ENCODE measurements at regions not wholly inside any gene's neighbourhood (a gene's known extent, or its start where the extent isn't known, plus 50 kb on each side); places are given as distances from the start of the nearest gene placed in this dataset.

DNA sequence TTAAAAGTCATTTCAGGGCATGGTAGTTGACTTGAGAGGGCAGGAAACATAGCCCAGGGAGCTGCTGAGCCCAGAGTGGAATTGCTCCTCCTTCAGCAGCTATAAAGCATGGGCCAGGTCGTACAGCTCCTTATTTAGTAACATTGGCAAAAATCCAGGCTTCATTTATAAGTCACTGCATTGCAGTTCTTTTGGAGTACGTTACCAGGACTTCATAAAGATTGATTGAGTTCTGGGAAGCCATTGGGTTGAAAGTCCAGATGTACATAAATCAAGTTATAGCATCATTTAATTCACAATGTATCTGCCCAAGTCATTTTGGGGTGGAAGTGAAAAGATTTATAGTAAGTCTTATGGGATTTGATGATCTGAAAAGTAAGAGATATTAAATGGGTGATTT, 53.0 kb upstream of the ANKEF1 start:
- Mint-ChIP-seq H3K27ac (no peak overlapping the region), H3K27me3 (no peaks in the 10 kb centered on the region), H3K4me3 (no peak overlapping the region), H3K36me3 (ENCODE audit: low read depth) (no peaks in the 10 kb centered on the region), H3K4me1 (no peaks in the 10 kb centered on the region), H3K9me3 (no peaks in the 10 kb centered on the region)
- no peak for ATAC-seq
- no peak for DNase-seq

DNA sequence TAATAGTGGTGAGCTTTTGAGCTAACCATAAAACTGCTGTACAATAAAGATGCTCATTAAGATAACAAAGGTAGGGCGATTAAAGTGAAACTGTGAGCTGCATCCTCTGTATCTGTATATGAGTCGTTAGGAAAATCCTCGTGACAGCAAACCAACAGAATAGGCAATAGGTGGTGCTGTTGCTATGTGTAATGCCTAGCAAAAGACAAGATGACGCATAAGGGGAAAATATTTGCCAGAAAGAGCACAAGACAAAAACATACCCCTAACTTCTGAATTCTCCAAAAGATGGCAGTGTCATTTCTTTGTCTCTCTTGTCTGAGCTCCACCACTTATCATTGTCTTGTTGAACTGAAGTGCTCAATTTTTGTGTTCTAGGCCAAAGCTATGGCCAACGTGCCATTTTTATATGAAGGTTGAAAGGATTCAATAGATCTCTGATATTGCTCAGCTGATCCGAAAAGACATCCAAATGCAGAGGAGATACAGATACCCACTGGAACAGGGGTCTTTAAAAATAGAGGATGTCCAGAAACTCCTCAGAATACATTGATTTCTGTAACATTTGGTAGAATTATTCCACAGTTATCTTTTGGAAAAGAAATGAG, 56.3 kb upstream of the ANKEF1 start:
- H3K27me3 Mint-ChIP-seq = peaks cover 6% of the 10 kb centered on the region

DNA sequence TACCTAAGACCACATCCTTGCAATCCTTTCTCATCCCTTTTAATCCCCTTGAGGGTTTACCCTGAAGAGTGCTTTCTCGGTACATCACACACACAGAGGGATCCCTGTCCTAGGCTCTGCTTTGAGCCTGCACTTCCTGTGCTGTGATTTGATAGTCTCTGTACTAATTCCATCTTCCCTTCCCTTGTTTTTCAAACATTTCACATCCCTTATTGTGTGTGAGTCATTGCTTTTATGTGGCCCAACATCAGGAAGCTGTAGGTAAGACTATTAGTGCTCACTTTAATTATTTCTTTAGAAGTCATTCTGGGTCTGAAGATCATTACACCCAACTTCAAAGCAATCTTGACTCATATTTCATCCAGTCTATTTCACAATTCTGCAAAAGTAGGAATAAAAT, 57.2 kb upstream of the ANKEF1 start:
- Mint-ChIP-seq H3K4me3 (no peak overlapping the region), H3K27ac (no peak overlapping the region), H3K9me3 (no peaks in the 10 kb centered on the region), H3K27me3 (peaks cover 7% of the 10 kb centered on the region), H3K36me3 (ENCODE audit: low read depth) (no peaks in the 10 kb centered on the region), H3K4me1 (no peaks in the 10 kb centered on the region)
- DNase-seq (no peak), ATAC-seq (no peak)

More for the DNA sequence above, 56.3 kb upstream of the ANKEF1 start:
- ATAC-seq = peak; percentile 89
- Mint-ChIP-seq H3K27ac (no peak overlapping the region), H3K4me1 (no peaks in the 10 kb centered on the region), H3K4me3 (no peak overlapping the region), H3K36me3 (ENCODE audit: low read depth) (no peaks in the 10 kb centered on the region), H3K9me3 (no peaks in the 10 kb centered on the region)
- DNase-seq = peak; percentile 13

DNA sequence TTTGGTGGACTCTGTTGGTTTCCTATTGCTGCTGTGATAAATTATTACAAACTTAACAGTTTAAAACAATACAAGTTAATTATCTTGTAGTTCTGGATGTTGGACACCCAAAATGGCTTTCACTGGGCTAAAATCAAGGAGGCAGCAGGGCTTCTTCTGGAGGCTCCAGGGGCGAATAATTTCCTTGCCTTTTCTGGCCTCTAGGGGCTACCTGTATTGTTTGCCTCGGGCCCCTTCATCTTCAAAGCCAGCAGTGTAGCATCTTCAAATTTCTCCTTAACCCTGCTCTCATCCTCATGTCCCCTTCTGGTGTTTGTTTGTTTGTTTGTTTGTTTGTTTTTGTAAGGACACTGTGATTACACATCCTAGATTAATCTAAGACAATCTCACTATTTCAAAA, 60.5 kb upstream of the ANKEF1 start:
- DNase-seq = no peak
- ATAC-seq = no peak
- Mint-ChIP-seq H3K27me3 (peaks cover 14% of the 10 kb centered on the region), H3K9me3 (no peaks in the 10 kb centered on the region), H3K4me1 (no peaks in the 10 kb centered on the region), H3K27ac (no peak overlapping the region), H3K4me3 (no peak overlapping the region), H3K36me3 (ENCODE audit: low read depth) (no peaks in the 10 kb centered on the region)

DNA sequence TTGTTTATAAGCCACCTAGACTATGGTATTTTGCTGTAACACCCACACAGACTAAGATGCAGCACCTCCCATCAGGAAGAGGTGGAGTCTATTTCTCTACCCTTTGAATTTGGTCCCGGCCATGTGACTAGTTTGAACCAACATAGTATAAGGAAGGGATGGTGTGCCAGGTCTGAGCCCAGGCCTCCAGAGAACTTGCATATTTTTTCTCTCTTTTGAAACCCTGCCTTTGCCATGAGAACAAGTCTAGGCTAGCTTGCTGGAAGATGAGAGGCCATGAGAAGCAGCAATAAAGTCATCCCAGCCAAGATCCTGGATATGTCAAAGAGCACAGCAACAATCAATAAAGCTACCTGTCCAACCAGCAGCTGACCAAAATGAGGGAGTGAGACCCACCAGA, 63.0 kb upstream of the ANKEF1 start:
- H3K9me3 Mint-ChIP-seq = no peaks in the 10 kb centered on the region
- H3K4me1 Mint-ChIP-seq = no peaks in the 10 kb centered on the region
- no peak overlapping the region for H3K27ac Mint-ChIP-seq
- DNase-seq = no peak
- no peak for ATAC-seq
- H3K4me3 Mint-ChIP-seq = no peak overlapping the region
- H3K27me3 Mint-ChIP-seq = peaks cover 19% of the 10 kb centered on the region
- H3K36me3 Mint-ChIP-seq (ENCODE audit: low read depth) = no peaks in the 10 kb centered on the region

DNA sequence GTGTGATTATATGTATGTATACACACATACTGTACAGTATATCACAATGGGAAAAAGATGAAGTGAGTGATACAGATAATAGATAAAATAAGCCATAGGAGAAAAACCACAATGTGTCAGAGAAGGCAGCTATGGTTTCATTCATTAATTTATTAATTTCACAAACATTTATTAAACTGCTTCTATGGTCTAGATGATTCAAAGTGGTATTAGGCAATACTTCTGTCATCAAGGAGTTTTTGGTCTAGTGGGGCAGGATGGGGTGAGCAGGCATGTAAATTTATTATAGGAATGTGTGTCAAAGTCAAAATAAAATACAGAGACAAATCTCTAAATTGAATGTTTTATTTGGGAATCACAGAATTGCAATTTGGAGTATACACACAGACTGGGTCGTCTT, 65.2 kb upstream of the ANKEF1 start:
- H3K27ac Mint-ChIP-seq = no peak overlapping the region
- H3K36me3 Mint-ChIP-seq (ENCODE audit: low read depth) = no peaks in the 10 kb centered on the region
- DNase-seq (no peak), ATAC-seq (no peak)
- H3K4me3 Mint-ChIP-seq = no peak overlapping the region
- H3K27me3 Mint-ChIP-seq = peaks cover 17% of the 10 kb centered on the region
- H3K9me3 Mint-ChIP-seq = no peaks in the 10 kb centered on the region
- H3K4me1 Mint-ChIP-seq = no peaks in the 10 kb centered on the region

DNA sequence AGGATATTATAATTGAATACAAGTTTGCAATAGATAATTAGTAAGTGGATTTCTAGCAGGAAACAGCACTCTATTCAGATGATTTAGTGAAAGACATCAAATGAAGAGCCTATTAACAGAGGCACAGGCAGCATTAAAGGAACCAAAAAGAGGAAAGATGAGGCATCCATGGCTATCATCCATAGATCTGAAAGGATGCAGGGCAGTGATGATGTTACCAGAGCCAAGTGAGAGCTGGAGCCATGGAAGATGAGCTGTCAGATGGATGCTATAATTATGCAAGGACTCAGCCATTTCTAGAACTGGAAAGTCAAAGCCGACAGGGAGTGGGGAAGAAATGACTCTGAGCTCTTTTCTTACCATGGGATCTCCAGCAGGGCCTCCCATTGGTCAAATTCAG, 66.8 kb upstream of the ANKEF1 start:
- H3K4me3 Mint-ChIP-seq = no peak overlapping the region
- no peak overlapping the region for H3K27ac Mint-ChIP-seq
- no peaks in the 10 kb centered on the region for H3K9me3 Mint-ChIP-seq
- peaks cover 21% of the 10 kb centered on the region for H3K27me3 Mint-ChIP-seq
- no peak for ATAC-seq
- H3K4me1 Mint-ChIP-seq = no peaks in the 10 kb centered on the region
- DNase-seq = no peak
- H3K36me3 Mint-ChIP-seq (ENCODE audit: low read depth) = no peaks in the 10 kb centered on the region

DNA sequence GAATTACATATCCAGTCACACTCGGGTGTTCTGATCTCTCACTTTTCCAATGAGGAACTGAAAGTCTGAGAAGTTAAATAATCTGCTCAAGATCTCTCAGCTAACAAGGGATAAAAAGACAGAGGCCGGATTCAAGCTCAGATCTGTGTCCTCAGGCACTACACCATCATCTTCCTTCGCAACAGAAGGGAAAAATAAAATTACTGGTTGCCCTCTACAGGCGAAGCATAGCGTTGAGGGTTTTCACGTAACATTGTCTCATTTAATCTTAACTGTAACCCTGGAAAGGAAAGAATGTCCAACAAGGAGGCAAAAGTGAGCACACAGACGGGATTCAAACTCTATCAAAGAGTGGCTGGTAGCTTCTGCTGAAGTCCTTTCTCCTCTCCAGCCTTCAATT, 67.8 kb upstream of the ANKEF1 start:
- no peaks in the 10 kb centered on the region for H3K36me3 Mint-ChIP-seq (ENCODE audit: low read depth)
- peaks cover 14% of the 10 kb centered on the region for H3K27me3 Mint-ChIP-seq
- H3K9me3 Mint-ChIP-seq = no peaks in the 10 kb centered on the region
- no peak overlapping the region for H3K4me3 Mint-ChIP-seq
- no peak overlapping the region for H3K27ac Mint-ChIP-seq
- H3K4me1 Mint-ChIP-seq = no peaks in the 10 kb centered on the region
- no peak for ATAC-seq
- no peak for DNase-seq

DNA sequence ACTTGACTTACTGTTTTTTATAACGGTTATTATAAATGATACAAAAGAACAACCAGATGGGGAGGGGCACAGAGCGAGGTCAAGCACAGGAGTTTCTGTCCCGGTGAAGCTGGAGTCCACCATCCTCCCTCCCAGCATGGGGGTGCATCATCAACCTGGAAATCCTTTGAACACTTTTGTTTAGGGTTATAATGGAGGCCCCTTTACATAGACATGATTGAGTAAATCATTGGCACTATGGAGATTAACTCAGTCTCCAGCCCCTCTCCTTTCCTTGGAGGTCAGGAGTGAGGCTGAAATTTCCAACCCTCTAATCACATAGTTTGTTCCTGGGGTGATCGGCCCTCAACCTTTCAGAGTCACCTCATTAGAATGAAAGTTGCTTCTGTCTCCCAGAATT, 71.8 kb upstream of the ANKEF1 start:
- Mint-ChIP-seq H3K4me3 (no peak overlapping the region), H3K27ac (no peak overlapping the region), H3K4me1 (no peaks in the 10 kb centered on the region), H3K9me3 (no peaks in the 10 kb centered on the region), H3K27me3 (peaks cover 18% of the 10 kb centered on the region), H3K36me3 (ENCODE audit: low read depth) (no peaks in the 10 kb centered on the region)
- no peak for ATAC-seq
- DNase-seq = no peak

DNA sequence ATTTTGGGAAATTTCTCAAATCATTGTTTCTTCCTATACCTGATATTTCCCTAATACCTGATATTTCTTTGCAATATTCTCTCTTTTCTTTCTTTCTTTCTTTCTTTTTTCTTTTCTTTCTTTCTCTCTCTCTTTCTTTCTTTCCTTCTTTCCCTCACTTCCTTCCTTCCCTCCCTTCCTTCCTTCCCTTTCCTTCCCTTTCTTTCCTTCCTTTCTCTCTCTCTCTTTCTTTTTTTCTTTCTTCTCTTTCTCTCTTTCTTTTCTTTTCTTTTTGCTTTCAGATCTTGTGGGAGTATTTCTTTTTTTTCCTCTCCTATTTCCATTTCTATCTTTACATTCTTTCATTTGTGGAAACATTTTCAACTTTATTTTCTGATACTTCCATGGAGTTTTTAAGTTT, 76.1 kb upstream of the ANKEF1 start:
- Mint-ChIP-seq H3K4me3 (no peak overlapping the region), H3K36me3 (ENCODE audit: low read depth) (no peaks in the 10 kb centered on the region)
- ATAC-seq = no peak

DNA sequence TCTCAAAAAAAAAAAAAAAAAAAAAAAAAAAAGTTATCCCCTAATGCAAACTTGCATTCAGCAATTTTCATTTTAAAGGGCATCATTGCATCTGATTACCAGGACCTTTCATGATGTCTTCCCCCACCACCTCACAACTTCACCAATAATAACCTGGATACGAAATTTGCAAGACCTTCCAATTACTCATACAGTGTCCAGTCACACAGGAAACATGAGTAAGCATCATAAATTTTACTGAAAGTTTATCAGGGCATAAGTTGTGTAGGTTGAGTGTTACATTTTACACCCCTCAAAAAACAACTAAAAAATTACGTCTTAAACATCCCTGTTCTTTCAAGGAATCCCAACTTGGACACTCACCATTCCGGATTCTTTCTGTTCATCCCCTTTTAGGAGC, 79.1 kb upstream of the ANKEF1 start:
- ATAC-seq = no peak

More for the DNA sequence above, 76.1 kb upstream of the ANKEF1 start:
- DNase-seq = no peak
- Mint-ChIP-seq H3K4me1 (no peaks in the 10 kb centered on the region), H3K9me3 (peaks cover 6% of the 10 kb centered on the region), H3K27ac (no peak overlapping the region), H3K27me3 (peaks cover 13% of the 10 kb centered on the region)

DNA sequence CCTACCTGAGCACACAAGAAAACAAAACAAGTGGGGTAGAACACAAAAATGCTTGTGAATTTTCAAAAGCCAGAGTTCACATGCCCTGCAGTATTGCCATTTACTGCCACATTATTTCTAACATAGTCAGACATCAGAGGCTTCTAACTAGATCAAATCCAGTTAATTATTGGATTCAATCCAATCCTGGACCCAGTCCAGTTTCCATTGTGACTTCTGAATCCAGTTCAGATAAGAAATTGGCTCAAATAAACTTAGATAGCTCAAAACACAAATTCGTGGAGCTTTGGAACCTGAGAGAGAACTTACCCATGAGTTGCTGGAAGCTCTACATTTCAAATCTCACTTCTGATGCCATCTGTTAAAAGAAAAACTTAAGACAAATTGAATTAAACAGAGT, 85.2 kb upstream of the ANKEF1 start:
- DNase-seq (no peak), ATAC-seq (no peak)
- Mint-ChIP-seq H3K4me3 (no peak overlapping the region), H3K9me3 (no peaks in the 10 kb centered on the region), H3K36me3 (ENCODE audit: low read depth) (no peaks in the 10 kb centered on the region), H3K27me3 (peaks cover 8% of the 10 kb centered on the region), H3K4me1 (no peaks in the 10 kb centered on the region), H3K27ac (no peak overlapping the region)

More for the DNA sequence above, 79.1 kb upstream of the ANKEF1 start:
- no peak overlapping the region for H3K27ac Mint-ChIP-seq
- H3K4me1 Mint-ChIP-seq = no peaks in the 10 kb centered on the region
- H3K27me3 Mint-ChIP-seq = peaks cover 18% of the 10 kb centered on the region
- no peaks in the 10 kb centered on the region for H3K36me3 Mint-ChIP-seq (ENCODE audit: low read depth)
- no peak overlapping the region for H3K4me3 Mint-ChIP-seq
- no peak for DNase-seq
- H3K9me3 Mint-ChIP-seq = peaks cover 6% of the 10 kb centered on the region

DNA sequence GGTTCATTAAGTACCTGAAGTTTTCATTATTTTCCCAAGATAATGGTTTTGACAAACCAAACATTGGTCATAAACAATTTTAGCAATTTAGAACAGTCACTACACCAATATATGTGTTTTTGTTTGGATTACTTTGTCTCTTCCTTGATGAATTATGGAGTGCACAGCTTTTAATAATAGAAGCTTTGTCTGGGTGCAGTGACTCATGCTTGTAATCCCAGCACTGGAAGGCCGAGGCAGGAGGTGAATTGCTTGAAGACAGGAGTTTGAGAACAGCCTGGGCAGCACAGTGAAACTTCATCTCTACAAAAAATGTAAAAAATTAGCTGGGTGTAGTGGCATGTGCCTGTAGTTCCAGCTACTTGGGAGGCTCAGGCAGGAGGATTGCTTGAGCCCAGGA, 89.4 kb upstream of the ANKEF1 start:
- Mint-ChIP-seq H3K27me3 (no peaks in the 10 kb centered on the region), H3K9me3 (no peaks in the 10 kb centered on the region), H3K4me3 (no peak overlapping the region), H3K27ac (no peak overlapping the region), H3K36me3 (ENCODE audit: low read depth) (no peaks in the 10 kb centered on the region), H3K4me1 (no peaks in the 10 kb centered on the region)
- DNase-seq (no peak), ATAC-seq (no peak)

DNA sequence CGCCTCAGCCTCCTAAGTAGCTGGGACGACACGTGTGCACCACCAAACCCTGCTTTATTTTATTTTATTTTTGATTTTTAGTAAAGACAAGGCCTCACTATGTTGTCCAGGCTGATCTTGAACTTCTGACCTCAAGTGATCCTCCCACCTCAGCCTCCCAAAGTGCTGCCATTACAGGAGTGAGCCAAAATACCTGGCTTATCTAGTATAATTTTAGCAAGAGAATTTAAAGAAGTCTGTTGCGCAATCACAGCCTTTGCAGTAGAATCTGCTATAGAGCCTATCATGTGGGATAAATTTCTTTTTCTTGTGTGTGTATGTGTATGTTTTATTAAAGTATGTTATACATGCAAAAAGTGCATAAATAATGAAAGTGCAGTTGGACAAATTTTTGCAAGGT, 92.1 kb upstream of the ANKEF1 start:
- Mint-ChIP-seq H3K27me3 (no peaks in the 10 kb centered on the region), H3K27ac (no peak overlapping the region), H3K36me3 (ENCODE audit: low read depth) (no peaks in the 10 kb centered on the region), H3K9me3 (no peaks in the 10 kb centered on the region), H3K4me1 (no peaks in the 10 kb centered on the region), H3K4me3 (no peak overlapping the region)
- DNase-seq (no peak), ATAC-seq (no peak)

DNA sequence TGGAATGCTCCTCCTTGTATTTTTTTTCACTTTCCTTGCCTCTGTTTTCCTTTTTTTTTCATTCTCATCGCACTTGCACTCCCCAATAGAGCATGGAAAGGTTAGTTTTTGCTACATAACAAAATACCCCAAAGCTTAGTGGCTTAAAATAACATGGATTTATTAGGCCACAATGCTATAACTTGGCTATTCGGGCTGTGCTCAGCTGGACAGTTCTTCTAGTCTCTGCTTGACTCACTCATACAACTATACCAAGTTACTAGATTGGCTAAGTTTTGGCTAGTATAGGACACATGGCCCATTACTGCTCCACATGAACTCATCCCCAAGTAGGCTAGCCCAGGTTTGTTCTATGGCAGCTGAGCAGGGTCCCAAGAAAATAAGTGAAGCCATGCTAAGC, 94.5 kb upstream of the ANKEF1 start:
- Mint-ChIP-seq H3K4me1 (no peaks in the 10 kb centered on the region), H3K27ac (no peak overlapping the region), H3K9me3 (no peaks in the 10 kb centered on the region), H3K36me3 (ENCODE audit: low read depth) (no peaks in the 10 kb centered on the region), H3K27me3 (peaks cover 2% of the 10 kb centered on the region), H3K4me3 (no peak overlapping the region)
- no peak for DNase-seq
- no peak for ATAC-seq

DNA sequence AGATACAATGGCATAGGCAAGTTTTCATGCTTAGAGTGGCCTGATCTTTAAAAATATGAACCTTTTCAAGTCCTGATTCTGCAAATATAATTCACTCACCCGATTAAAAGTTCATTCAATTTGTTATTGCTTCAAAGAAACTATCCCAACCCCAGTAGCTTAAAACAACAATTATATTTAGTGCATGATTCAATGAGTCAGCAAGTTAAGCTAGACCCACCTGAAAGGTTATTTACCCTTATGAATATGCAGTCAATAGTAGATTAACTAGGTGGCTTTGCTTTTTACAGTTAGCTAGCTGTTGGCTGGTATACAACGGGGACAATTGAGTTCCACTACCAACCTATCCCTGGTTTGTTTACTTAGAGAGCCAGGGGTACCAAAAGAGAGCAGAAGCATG, 95.6 kb upstream of the ANKEF1 start:
- ATAC-seq = no peak
- Mint-ChIP-seq H3K27ac (no peak overlapping the region), H3K4me3 (no peak overlapping the region), H3K9me3 (no peaks in the 10 kb centered on the region), H3K36me3 (ENCODE audit: low read depth) (no peaks in the 10 kb centered on the region), H3K27me3 (peaks cover 2% of the 10 kb centered on the region), H3K4me1 (no peaks in the 10 kb centered on the region)
- no peak for DNase-seq

Measured in activated naive CD8-positive, alpha-beta T cell treated with anti-CD3 and anti-CD28 coated beads, Interleukin-2, amount 50 U/mL, for 24 hours (primary cell).